DND-41 (cell line): ENCODE measurements at regions not wholly inside any gene's neighbourhood (a gene's known extent, or its start where the extent isn't known, plus 50 kb on each side); places are given as distances from the start of the nearest gene placed in this dataset.
A peak's percentile ranks its signal among the peaks of the same experiment; 100 is the strongest.

ENCODE experiments used
- ATAC-seq: fragments of 200-7000 bp; cut with Tn5 transposase; 3 replicates; pipeline ENCODE4 v1.9.1; 2021; ENCODE audit warnings: low read depth; ENCODE audit not compliant: insufficient read depth
- DNase-seq: peaks from one replicate; pipeline ENCODE4 v3.0.0-alpha.2; 2020
- H2AFZ ChIP-seq: 2 replicates; pipeline ENCODE4 v1.6.0; 2012; ENCODE audit warnings: low read depth, low read length
- H3K27ac ChIP-seq: 2 replicates; pipeline ENCODE4 v1.5.1; 2012; ENCODE audit warnings: low read length, inconsistent platforms
- H3K27me3 ChIP-seq: fragments of 200-600 bp; sonication (generic); 2 replicates; pipeline ENCODE4 v1.6.0; 2012; ENCODE audit warnings: low read length, mild to moderate bottlenecking, inconsistent platforms; ENCODE audit not compliant: insufficient read depth, poor library complexity
- H3K36me3 ChIP-seq: 2 replicates; pipeline ENCODE4 v1.5.1; 2012; ENCODE audit warnings: low read length, inconsistent platforms; ENCODE audit not compliant: insufficient read depth
- H3K4me1 ChIP-seq: 2 replicates; pipeline ENCODE4 v1.5.1; 2012; ENCODE audit warnings: mild to moderate bottlenecking, low read length; ENCODE audit not compliant: insufficient read depth
- H3K4me2 ChIP-seq: 2 replicates; pipeline ENCODE4 v1.6.0; 2012; ENCODE audit warnings: mild to moderate bottlenecking, moderate library complexity, low read length, inconsistent platforms; ENCODE audit not compliant: insufficient read depth
- H3K4me3 ChIP-seq, 2 experiments: fragments of 200-600 bp in 1 of 2; shearing (Covaris generic) in 1 of 2; 2 replicates each; pipeline ENCODE4 v1.5.1; 2012 to 2016; ENCODE audit warnings: inconsistent platforms in 2 of 2, low read length in 2 of 2, mild to moderate bottlenecking in 2 of 2, low read depth in 1 of 2, moderate library complexity in 1 of 2
- H3K79me2 ChIP-seq: 2 replicates; pipeline ENCODE4 v1.6.0; 2012; ENCODE audit warnings: low read length, inconsistent platforms; ENCODE audit not compliant: insufficient read depth
- H3K9ac ChIP-seq: 2 replicates; pipeline ENCODE4 v1.6.0; 2012; ENCODE audit warnings: low read depth, mild to moderate bottlenecking, inconsistent platforms, low read length, moderate library complexity
- H3K9me3 ChIP-seq: 2 replicates; pipeline ENCODE4 v1.5.1; 2012; ENCODE audit warnings: low read length, moderate library complexity, mild to moderate bottlenecking, inconsistent platforms; ENCODE audit not compliant: insufficient read depth, severe bottlenecking
- H4K20me1 ChIP-seq: 2 replicates; pipeline ENCODE4 v1.6.0; 2012; ENCODE audit warnings: low read length; ENCODE audit not compliant: insufficient read depth
- CTCF ChIP-seq: IDR thresholded peaks from 2 replicates; pipeline ENCODE4 v1.5.1; 2012; ENCODE audit warnings: borderline replicate concordance, low read length, moderate library complexity, mild to moderate bottlenecking; ENCODE audit not compliant: poor library complexity, severe bottlenecking; ENCODE audit errors: extremely low read depth
- EZH2 ChIP-seq: IDR thresholded peaks from 3 replicates; pipeline ENCODE4 v1.6.1; 2012; ENCODE audit warnings: borderline replicate concordance, low read depth, mild to moderate bottlenecking, moderate library complexity, low read length, inconsistent platforms; ENCODE audit not compliant: severe bottlenecking

DNA sequence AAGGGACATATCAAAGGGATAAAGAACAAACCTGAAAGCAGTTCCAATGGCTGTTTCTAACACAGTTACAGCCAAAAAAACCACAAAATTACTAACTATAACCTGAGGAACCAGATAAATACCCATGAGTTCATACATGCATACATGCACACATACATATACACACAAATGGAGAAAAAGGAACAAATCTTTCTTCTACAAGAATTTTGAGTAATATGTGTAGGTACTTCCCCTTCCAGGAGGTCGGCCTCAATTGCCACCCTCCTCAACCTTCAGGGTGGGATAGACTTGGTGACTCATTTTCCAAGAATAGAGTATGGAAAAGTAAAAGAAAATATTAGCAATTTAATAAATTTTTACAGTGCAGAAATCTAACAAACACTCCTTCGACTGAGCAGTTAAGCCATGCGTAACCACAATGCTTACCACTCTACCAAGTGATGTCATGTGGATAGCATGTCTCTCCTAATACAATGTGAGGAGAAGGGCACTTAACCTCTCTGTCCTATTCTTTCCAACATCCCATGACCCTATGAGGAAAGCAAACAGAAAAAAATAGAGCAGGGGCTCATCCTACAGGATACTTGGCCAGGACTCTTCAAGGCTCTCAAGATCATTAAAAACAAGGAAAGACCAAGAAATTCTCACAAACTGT is 243.0 kb upstream of the RUNX1 start:
- ATAC-seq (no peak), DNase-seq (no peak)
- Histone ChIP-seq H3K9ac (no peak overlapping the region), H2AFZ (no peak overlapping the region), H3K36me3 (no peaks in the 10 kb centered on the region), H3K27ac (no peak overlapping the region), H3K4me1 (no peaks in the 10 kb centered on the region), H3K4me2 (no peak overlapping the region), H3K9me3 (peaks cover 8% of the 10 kb centered on the region), H3K4me3 (no peak overlapping the region), H4K20me1 (no peaks in the 10 kb centered on the region), H3K27me3 (no peaks in the 10 kb centered on the region), H3K79me2 (no peaks in the 10 kb centered on the region)
- no peak for TF ChIP-seq EZH2

DNA sequence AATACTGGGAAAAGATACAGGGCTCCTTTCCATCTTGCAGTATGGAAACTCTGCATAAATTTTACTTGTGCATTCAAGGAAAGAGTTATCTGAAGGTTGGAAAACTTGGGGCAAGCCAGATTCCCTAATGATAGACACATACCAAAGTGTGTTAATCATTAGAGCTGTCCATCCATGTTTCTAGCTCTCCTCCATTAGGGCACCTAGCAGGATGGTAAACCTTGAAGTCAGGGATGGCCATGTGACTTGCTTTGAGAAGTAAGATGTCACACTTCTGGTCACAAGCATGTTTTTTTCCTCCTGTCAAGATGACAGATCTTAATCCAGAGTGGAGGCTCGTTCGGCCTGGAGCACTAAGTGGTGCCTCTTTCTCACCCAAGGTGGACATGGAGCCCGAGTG is 241.9 kb upstream of the RUNX1 start:
- H3K79me2 ChIP-seq = no peaks in the 10 kb centered on the region
- no peaks in the 10 kb centered on the region for H3K36me3 ChIP-seq
- DNase-seq (no peak), ATAC-seq (no peak)
- TF ChIP-seq CTCF (no peak), EZH2 (no peak)
- H3K4me3 ChIP-seq = no peak overlapping the region
- H3K9me3 ChIP-seq = peaks cover 8% of the 10 kb centered on the region
- no peak overlapping the region for H2AFZ ChIP-seq
- no peaks in the 10 kb centered on the region for H3K27me3 ChIP-seq
- no peaks in the 10 kb centered on the region for H4K20me1 ChIP-seq
- H3K27ac ChIP-seq = no peak overlapping the region
- no peak overlapping the region for H3K4me2 ChIP-seq
- H3K4me1 ChIP-seq = no peaks in the 10 kb centered on the region
- H3K9ac ChIP-seq = no peak overlapping the region

GRCh38 chr21:35288238-35288637 is 239.1 kb upstream of the RUNX1 start:
- no peak for DNase-seq
- H3K27me3 ChIP-seq = no peaks in the 10 kb centered on the region
- no peak overlapping the region for H2AFZ ChIP-seq
- ATAC-seq = no peak
- H3K79me2 ChIP-seq = no peaks in the 10 kb centered on the region
- no peak overlapping the region for H3K4me3 ChIP-seq
- H3K9me3 ChIP-seq = peaks cover 8% of the 10 kb centered on the region
- peaks cover 13% of the 10 kb centered on the region for H3K4me1 ChIP-seq
- no peak overlapping the region for H3K9ac ChIP-seq
- H4K20me1 ChIP-seq = no peaks in the 10 kb centered on the region
- no peaks in the 10 kb centered on the region for H3K36me3 ChIP-seq
- no peak overlapping the region for H3K4me2 ChIP-seq
- TF ChIP-seq EZH2 (no peak), CTCF (no peak)
- H3K27ac ChIP-seq = no peak overlapping the region

DNA sequence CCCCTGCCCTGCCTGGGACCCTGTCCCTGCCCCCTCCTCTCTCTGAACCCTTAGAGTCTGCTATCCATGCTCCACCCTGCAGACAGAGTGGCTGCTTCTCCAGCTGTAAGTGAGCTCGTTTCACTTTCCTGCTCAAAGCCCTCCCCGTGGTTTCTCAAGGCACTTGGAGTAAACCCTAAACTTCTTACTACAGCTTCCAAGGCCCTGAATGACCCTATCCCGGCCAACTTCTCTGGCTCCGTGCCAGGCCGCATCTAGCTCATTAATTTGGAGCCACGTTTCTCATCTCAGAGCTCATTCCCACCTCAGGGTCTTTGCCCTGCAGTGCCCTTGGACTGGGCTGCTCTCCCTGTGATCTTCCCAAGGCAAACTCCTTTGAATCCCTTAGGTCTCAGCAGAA is 235.1 kb upstream of the RUNX1 start:
- Histone ChIP-seq H3K4me3 (no peak overlapping the region), H3K9me3 (peaks cover 8% of the 10 kb centered on the region), H3K27ac (no peak overlapping the region; the same call in 1 of the 2 replicates), H3K4me2 (no peak overlapping the region), H4K20me1 (no peaks in the 10 kb centered on the region), H2AFZ (no peak overlapping the region), H3K36me3 (no peaks in the 10 kb centered on the region), H3K4me1 (peaks cover 13% of the 10 kb centered on the region), H3K79me2 (no peaks in the 10 kb centered on the region), H3K27me3 (no peaks in the 10 kb centered on the region), H3K9ac (no peak overlapping the region)
- TF ChIP-seq CTCF = no peak
- no peak for TF ChIP-seq EZH2
- ATAC-seq = peak; percentile 84
- DNase-seq = peak; percentile 43
